DOHH2 (cell line): ENCODE measurements at regions not wholly inside any gene's neighbourhood (a gene's known extent, or its start where the extent isn't known, plus 50 kb on each side); places are given as distances from the start of the nearest gene placed in this dataset.

Experiments
- EZH2phosphoT487 ChIP-seq: fragments of 200-600 bp; sonication (generic); IDR thresholded peaks from 2 replicates; pipeline ENCODE4 v1.6.1; 2017; ENCODE audit warnings: borderline replicate concordance, mild to moderate bottlenecking, antibody characterized with exemption, low read length, moderate library complexity, mixed read lengths
- TF ChIP-seq, protein P1 (sequence below): fragments of 200-600 bp; sonication (generic); IDR thresholded peaks from one replicate; pipeline ENCODE4 v1.5.1; 2014; ENCODE audit warnings: antibody characterized with exemption, mild to moderate bottlenecking, low read depth, low read length; ENCODE audit not compliant: poor library complexity, severe bottlenecking

DNA sequence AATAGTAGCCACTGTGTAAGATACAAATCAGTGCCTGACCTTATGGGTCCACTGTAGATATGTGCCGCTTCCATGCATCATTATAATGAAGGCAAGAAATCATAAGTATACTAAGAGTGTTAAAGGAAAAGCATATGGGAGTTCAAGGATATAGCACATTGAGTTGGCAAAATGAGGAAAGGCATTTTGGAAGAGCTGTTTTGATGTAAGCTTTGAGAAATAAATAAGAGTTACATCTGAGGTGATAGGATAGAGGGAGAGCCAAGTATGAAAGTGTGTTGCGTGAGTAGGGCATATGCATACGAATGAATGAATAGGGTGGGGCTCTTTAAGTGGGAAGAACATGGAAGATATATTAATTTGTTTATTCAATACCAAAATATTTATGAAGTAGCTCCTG is 101.0 kb upstream of the DMAC1 start:
- TF ChIP-seq, protein P1, sequence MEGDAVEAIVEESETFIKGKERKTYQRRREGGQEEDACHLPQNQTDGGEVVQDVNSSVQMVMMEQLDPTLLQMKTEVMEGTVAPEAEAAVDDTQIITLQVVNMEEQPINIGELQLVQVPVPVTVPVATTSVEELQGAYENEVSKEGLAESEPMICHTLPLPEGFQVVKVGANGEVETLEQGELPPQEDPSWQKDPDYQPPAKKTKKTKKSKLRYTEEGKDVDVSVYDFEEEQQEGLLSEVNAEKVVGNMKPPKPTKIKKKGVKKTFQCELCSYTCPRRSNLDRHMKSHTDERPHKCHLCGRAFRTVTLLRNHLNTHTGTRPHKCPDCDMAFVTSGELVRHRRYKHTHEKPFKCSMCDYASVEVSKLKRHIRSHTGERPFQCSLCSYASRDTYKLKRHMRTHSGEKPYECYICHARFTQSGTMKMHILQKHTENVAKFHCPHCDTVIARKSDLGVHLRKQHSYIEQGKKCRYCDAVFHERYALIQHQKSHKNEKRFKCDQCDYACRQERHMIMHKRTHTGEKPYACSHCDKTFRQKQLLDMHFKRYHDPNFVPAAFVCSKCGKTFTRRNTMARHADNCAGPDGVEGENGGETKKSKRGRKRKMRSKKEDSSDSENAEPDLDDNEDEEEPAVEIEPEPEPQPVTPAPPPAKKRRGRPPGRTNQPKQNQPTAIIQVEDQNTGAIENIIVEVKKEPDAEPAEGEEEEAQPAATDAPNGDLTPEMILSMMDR, result no peak
- TF ChIP-seq EZH2phosphoT487, result no peak
